IMR-90 (cell line): ENCODE measurements at regions not wholly inside any gene's neighbourhood (a gene's known extent, or its start where the extent isn't known, plus 50 kb on each side); places are given as distances from the start of the nearest gene placed in this dataset.

Source experiments
- ATAC-seq: fragments of 200-7000 bp; cut with Tn5 transposase; 2 replicates; pipeline ENCODE4 v1.9.1; 2020; ENCODE audit warnings: low read depth, mild to moderate bottlenecking, moderate library complexity
- BruUV-seq: library from RNA; stranded (reverse); fragments of 400-500 nt; replicated peaks from 2 replicates; lab custom pipeline; 2021; lab: Mats Ljungman, UMichigan
- CTCF ChIA-PET: fragments of 300-600 bp; formaldehyde crosslinking; extraction: SDS; loops from one replicate; lab custom pipeline; 2021; ENCODE audit warnings: antibody characterized with exemption; lab: Yijun Ruan, JAX
- POLR2A ChIA-PET: fragments of 300-600 bp; sonication (Branson Sonifier 250); formaldehyde crosslinking; loops from one replicate; lab custom pipeline; 2022; ENCODE audit warnings: antibody characterized with exemption; ENCODE audit not compliant: unreplicated experiment; lab: Charles Lee
- DNase-seq: peaks from one replicate; pipeline ENCODE4 v3.0.0; 2013
- H2AFZ ChIP-seq: replicated peaks from 2 replicates; pipeline ENCODE3; 2013; ENCODE audit warnings: low read length, mild to moderate bottlenecking; ENCODE audit not compliant: poor library complexity
- H2AK5ac ChIP-seq: 2 replicates; pipeline ENCODE4 v1.6.1; 2013; ENCODE audit warnings: low read depth, low read length, inconsistent platforms
- H2AK9ac ChIP-seq: replicated peaks from 2 replicates; pipeline ENCODE3; 2013; ENCODE audit warnings: mild to moderate bottlenecking, low read depth, low read length, moderate library complexity; ENCODE audit not compliant: poor library complexity
- H2BK120ac ChIP-seq: 2 replicates; pipeline ENCODE4 v1.6.1; 2013; ENCODE audit warnings: low read depth, low read length, inconsistent platforms
- H2BK15ac ChIP-seq: 3 replicates; pipeline ENCODE4 v1.6.1; 2013; ENCODE audit warnings: low read depth, low read length, inconsistent platforms
- H2BK20ac ChIP-seq: 2 replicates; pipeline ENCODE4 v1.6.1; 2013; ENCODE audit warnings: low read depth, mild to moderate bottlenecking, inconsistent platforms, low read length, moderate library complexity
- H2BK5ac ChIP-seq: 2 replicates; pipeline ENCODE4 v1.6.1; 2013; ENCODE audit warnings: mild to moderate bottlenecking, low read depth, low read length, inconsistent platforms; ENCODE audit not compliant: poor library complexity, severe bottlenecking
- H3K14ac ChIP-seq: replicated peaks from 2 replicates; pipeline ENCODE4 v1.6.1; 2013; ENCODE audit warnings: low read depth, low read length, inconsistent platforms
- H3K18ac ChIP-seq: 2 replicates; pipeline ENCODE4 v1.6.1; 2013; ENCODE audit warnings: low read depth, low read length, control low read depth
- H3K23ac ChIP-seq: 2 replicates; pipeline ENCODE4 v1.6.1; 2013; ENCODE audit warnings: low read depth, low read length, inconsistent platforms
- H3K27ac ChIP-seq: 2 replicates; pipeline ENCODE4 v1.5.1; 2013; ENCODE audit warnings: mild to moderate bottlenecking, control low read depth, low read length; ENCODE audit not compliant: insufficient read depth
- H3K27me3 ChIP-seq: 2 replicates; pipeline ENCODE4 v1.6.1; 2013; ENCODE audit warnings: low read length; ENCODE audit not compliant: control insufficient read depth, insufficient read depth
- H3K36me3 ChIP-seq: 2 replicates; pipeline ENCODE4 v1.6.1; 2013; ENCODE audit warnings: low read length, mixed read lengths; ENCODE audit not compliant: control insufficient read depth, insufficient read depth
- H3K4ac ChIP-seq: 2 replicates; pipeline ENCODE4 v1.6.1; 2013; ENCODE audit warnings: low read depth, low read length, inconsistent platforms
- H3K4me1 ChIP-seq: 2 replicates; pipeline ENCODE4 v1.6.1; 2013; ENCODE audit warnings: low read length, mixed read lengths; ENCODE audit not compliant: control insufficient read depth, insufficient read depth
- H3K4me2 ChIP-seq: 2 replicates; pipeline ENCODE4 v1.6.1; 2013; ENCODE audit warnings: low read depth, mild to moderate bottlenecking, control low read depth, low read length, moderate library complexity
- H3K4me3 ChIP-seq: 2 replicates; pipeline ENCODE4 v1.5.1; 2013; ENCODE audit warnings: low read depth, mild to moderate bottlenecking, control low read depth, low read length, moderate library complexity; ENCODE audit not compliant: insufficient read depth
- H3K56ac ChIP-seq: 2 replicates; pipeline ENCODE4 v1.6.1; 2013; ENCODE audit warnings: low read length, inconsistent platforms; ENCODE audit not compliant: insufficient read depth; ENCODE audit errors: extremely low read depth
- H3K79me1 ChIP-seq, 2 experiments: 2 replicates each; pipeline ENCODE4 v1.6.1; 2013; ENCODE audit warnings: low read length in 2 of 2, inconsistent platforms in 1 of 2, low read depth in 1 of 2
- H3K9ac ChIP-seq: 2 replicates; pipeline ENCODE4 v1.6.1; 2013; ENCODE audit warnings: low read depth, low read length, control low read depth
- H3K9me1 ChIP-seq: 2 replicates; pipeline ENCODE4 v1.6.1; 2013; ENCODE audit warnings: low read length, inconsistent platforms; ENCODE audit not compliant: insufficient read depth
- H3K9me3 ChIP-seq: 2 replicates; pipeline ENCODE4 v1.6.1; 2013; ENCODE audit warnings: low read length; ENCODE audit not compliant: control insufficient read depth, insufficient read depth
- H4K20me1 ChIP-seq: 2 replicates; pipeline ENCODE4 v1.6.1; 2013; ENCODE audit warnings: low read length, inconsistent platforms; ENCODE audit not compliant: insufficient read depth
- H4K5ac ChIP-seq: 2 replicates; pipeline ENCODE4 v1.6.1; 2013; ENCODE audit warnings: mild to moderate bottlenecking, low read depth, low read length, control low read depth
- H4K8ac ChIP-seq, 2 experiments: 2 replicates each; pipeline ENCODE4 v1.6.1; 2013; ENCODE audit warnings: low read depth in 2 of 2, low read length in 2 of 2, control low read depth in 1 of 2, inconsistent platforms in 1 of 2
- H4K91ac ChIP-seq: 2 replicates; pipeline ENCODE4 v1.6.1; 2013; ENCODE audit warnings: low read depth, low read length, inconsistent platforms; ENCODE audit not compliant: insufficient read depth
- CHD1 ChIP-seq: IDR thresholded peaks from 2 replicates; pipeline ENCODE4 v1.6.1; 2012; ENCODE audit warnings: low read depth, low read length, improper control_type of control experiment
- MAFK ChIP-seq: IDR thresholded peaks from 2 replicates; pipeline ENCODE4 v1.6.1; 2012; ENCODE audit warnings: low read depth, low read length, improper control_type of control experiment
- NFE2L2 ChIP-seq: fragments of 150-350 bp; IDR thresholded peaks from 2 replicates; pipeline ENCODE4 v1.6.1; 2016; ENCODE audit warnings: low read depth, mild to moderate bottlenecking, low read length
- RAD21 ChIP-seq: IDR thresholded peaks from 2 replicates; pipeline ENCODE4 v1.6.1; 2012; ENCODE audit warnings: low read length, improper control_type of control experiment
- RCOR1 ChIP-seq: IDR thresholded peaks from 2 replicates; pipeline ENCODE4 v1.6.1; 2012; ENCODE audit warnings: mild to moderate bottlenecking, low read length, improper control_type of control experiment; ENCODE audit not compliant: insufficient replicate concordance
- RFX5 ChIP-seq: IDR thresholded peaks from 2 replicates; pipeline ENCODE4 v1.8.0; 2012; ENCODE audit warnings: low read depth, mild to moderate bottlenecking, low read length, moderate library complexity
- WGBS, 2 experiments: methylation state at CpG; one replicate each; pipeline versions ENCODE4 v1.1.5 to v1.1.7; 2013; ENCODE audit warnings: missing lambda C conversion rate in 2 of 2; ENCODE audit not compliant: insufficient read length in 1 of 2; ENCODE audit errors: extremely low coverage in 2 of 2; 5-methylcytosine and 5-hydroxymethylcytosine counted together
- dilution Hi-C: fragments of 300-500 bp; cut with HindIII; formaldehyde crosslinking; loops from one replicate; pipeline ENCODE4 v1.14.3; 2018; ENCODE audit warnings: low sequenced_read_pairs; ENCODE audit not compliant: unreplicated experiment
- in situ Hi-C: fragments of 300-500 bp; cut with MboI; formaldehyde crosslinking; loops from 3 replicates; pipeline ENCODE4 v1.14.3; 2019; ENCODE audit warnings: low sequenced_read_pairs, inconsistent platforms, mixed read lengths
- intact Hi-C: fragments of 100-400 bp; cut with micrococcal nuclease; formaldehyde crosslinking; loops from 2 replicates; pipeline ENCODE4 v1.10.0; 2022
- TF ChIP-seq, protein P1 (sequence below): conservative IDR thresholded peaks from 2 replicates; pipeline ENCODE4 v1.5.1; 2012; ENCODE audit warnings: mild to moderate bottlenecking, low read depth, low read length, improper control_type of control experiment

DNA sequence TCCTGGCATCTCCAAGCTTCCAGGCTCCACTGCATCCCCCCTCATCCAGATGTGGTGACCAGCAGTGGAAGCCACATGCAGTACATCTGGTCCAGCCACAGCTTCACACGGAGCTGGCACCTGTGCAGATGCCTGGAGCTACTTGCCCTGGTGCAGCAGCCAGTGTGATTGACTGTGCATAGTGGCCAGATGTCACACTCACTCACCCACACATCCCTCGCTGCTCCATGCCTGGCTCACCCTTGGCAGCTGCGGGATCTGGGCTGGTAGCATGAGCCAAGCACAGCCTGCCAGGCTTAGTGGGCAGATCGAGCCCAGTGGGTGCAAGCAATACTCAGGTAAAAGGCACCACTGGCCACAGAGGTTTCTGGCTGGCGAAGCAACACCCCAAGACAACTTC, 398.0 kb upstream of the CNTN4 start:
- Histone ChIP-seq H4K8ac (no peak overlapping the region), H3K18ac (no peak overlapping the region), H2BK15ac (no peak overlapping the region), H4K20me1 (no peaks in the 10 kb centered on the region), H3K14ac (no peak overlapping the region), H3K9me3 (peaks cover 15% of the 10 kb centered on the region), H2AK9ac (no peak overlapping the region), H3K23ac (no peak overlapping the region), H3K79me1 (no peaks in the 10 kb centered on the region), H2AFZ (no peak overlapping the region), H3K4me1 (no peaks in the 10 kb centered on the region), H2BK120ac (no peak overlapping the region), H3K27ac (no peak overlapping the region), H3K4me2 (no peak overlapping the region), H4K5ac (no peak overlapping the region), H3K4ac (no peak overlapping the region), H2AK5ac (no peak overlapping the region), H3K9ac (no peak overlapping the region), H2BK20ac (no peak overlapping the region), H3K36me3 (no peaks in the 10 kb centered on the region), H4K91ac (no peak overlapping the region), H3K4me3 (no peak overlapping the region), H3K27me3 (no peaks in the 10 kb centered on the region), H3K56ac (no peak overlapping the region), H2BK5ac (no peak overlapping the region), H3K9me1 (no peaks in the 10 kb centered on the region)
- 40% methylated on average over 1 of the region's 5 CpGs; no CpG with 5 or more reads in 1 of the 2 experiments for WGBS, 2 experiments
- intact Hi-C loops (no loop called here), dilution Hi-C loops (no loop called here), in situ Hi-C loops (no loop called here)
- BruUV-seq, result no TSS peak
- ChIA-PET CTCF (no interaction called here), POLR2A (no interaction called here)
- TF ChIP-seq RAD21 (no peak), CHD1 (no peak), RCOR1 (no peak), MAFK (no peak), NFE2L2 (no peak), RFX5 (no peak)
- TF ChIP-seq, protein P1, sequence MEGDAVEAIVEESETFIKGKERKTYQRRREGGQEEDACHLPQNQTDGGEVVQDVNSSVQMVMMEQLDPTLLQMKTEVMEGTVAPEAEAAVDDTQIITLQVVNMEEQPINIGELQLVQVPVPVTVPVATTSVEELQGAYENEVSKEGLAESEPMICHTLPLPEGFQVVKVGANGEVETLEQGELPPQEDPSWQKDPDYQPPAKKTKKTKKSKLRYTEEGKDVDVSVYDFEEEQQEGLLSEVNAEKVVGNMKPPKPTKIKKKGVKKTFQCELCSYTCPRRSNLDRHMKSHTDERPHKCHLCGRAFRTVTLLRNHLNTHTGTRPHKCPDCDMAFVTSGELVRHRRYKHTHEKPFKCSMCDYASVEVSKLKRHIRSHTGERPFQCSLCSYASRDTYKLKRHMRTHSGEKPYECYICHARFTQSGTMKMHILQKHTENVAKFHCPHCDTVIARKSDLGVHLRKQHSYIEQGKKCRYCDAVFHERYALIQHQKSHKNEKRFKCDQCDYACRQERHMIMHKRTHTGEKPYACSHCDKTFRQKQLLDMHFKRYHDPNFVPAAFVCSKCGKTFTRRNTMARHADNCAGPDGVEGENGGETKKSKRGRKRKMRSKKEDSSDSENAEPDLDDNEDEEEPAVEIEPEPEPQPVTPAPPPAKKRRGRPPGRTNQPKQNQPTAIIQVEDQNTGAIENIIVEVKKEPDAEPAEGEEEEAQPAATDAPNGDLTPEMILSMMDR, result no peak
- DNase-seq, result no peak
- ATAC-seq, result no peak
